ENCODE measurements at regions not wholly inside any gene's neighbourhood (a gene's known extent, or its start where the extent isn't known, plus 50 kb on each side); places are given as distances from the start of the nearest gene placed in this dataset.

DNA sequence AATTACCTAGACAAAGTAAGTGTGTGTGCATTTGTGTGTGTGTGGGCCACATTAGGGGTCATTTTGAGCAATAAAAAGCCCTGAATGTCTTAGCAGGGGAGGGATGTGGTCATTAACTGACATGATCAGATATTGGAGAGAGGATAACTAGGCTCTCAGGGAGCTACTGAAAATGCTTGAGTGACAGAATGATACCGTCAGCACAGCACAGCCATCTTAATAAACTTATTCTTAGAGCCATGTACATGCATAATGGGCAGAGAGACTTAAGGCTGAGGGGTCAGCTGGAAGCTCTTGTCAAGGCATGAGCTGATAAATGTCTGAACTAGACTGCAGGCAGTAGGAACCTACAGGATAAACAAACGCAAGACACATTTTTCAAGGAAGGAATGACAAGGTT, 239.1 kb upstream of the NCAM1 start:
- TF ChIP-seq TAF1 (conservative IDR thresholded peaks at IDR 0.05) (no peak), YY1 (IDR thresholded peaks at IDR 0.05) (no peak), GABPA (IDR thresholded peaks at IDR 0.05 in 1 of 2, conservative IDR thresholded peaks at IDR 0.05 in 1 of 2) (no peak), CTCF (IDR thresholded peaks at IDR 0.05; ENCODE audit: low read depth, low read length, missing input control) (no peak), RAD21 (IDR thresholded peaks at IDR 0.05) (no peak)
- TF ChIP-seq, protein P1, sequence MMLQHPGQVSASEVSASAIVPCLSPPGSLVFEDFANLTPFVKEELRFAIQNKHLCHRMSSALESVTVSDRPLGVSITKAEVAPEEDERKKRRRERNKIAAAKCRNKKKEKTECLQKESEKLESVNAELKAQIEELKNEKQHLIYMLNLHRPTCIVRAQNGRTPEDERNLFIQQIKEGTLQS (IDR thresholded peaks at IDR 0.05) = no peak
- TF ChIP-seq, protein P2, sequence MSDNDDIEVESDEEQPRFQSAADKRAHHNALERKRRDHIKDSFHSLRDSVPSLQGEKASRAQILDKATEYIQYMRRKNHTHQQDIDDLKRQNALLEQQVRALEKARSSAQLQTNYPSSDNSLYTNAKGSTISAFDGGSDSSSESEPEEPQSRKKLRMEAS (IDR thresholded peaks at IDR 0.05) = no peak
- TF ChIP-seq, protein P3, sequence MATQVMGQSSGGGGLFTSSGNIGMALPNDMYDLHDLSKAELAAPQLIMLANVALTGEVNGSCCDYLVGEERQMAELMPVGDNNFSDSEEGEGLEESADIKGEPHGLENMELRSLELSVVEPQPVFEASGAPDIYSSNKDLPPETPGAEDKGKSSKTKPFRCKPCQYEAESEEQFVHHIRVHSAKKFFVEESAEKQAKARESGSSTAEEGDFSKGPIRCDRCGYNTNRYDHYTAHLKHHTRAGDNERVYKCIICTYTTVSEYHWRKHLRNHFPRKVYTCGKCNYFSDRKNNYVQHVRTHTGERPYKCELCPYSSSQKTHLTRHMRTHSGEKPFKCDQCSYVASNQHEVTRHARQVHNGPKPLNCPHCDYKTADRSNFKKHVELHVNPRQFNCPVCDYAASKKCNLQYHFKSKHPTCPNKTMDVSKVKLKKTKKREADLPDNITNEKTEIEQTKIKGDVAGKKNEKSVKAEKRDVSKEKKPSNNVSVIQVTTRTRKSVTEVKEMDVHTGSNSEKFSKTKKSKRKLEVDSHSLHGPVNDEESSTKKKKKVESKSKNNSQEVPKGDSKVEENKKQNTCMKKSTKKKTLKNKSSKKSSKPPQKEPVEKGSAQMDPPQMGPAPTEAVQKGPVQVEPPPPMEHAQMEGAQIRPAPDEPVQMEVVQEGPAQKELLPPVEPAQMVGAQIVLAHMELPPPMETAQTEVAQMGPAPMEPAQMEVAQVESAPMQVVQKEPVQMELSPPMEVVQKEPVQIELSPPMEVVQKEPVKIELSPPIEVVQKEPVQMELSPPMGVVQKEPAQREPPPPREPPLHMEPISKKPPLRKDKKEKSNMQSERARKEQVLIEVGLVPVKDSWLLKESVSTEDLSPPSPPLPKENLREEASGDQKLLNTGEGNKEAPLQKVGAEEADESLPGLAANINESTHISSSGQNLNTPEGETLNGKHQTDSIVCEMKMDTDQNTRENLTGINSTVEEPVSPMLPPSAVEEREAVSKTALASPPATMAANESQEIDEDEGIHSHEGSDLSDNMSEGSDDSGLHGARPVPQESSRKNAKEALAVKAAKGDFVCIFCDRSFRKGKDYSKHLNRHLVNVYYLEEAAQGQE (IDR thresholded peaks at IDR 0.05) = no peak

All from liver (tissue), 3 donors.